ENCODE measurements at regions not wholly inside any gene's neighbourhood (a gene's known extent, or its start where the extent isn't known, plus 50 kb on each side); places are given as distances from the start of the nearest gene placed in this dataset.
A peak's percentile ranks its signal among the peaks of the same experiment; 100 is the strongest.

DNA sequence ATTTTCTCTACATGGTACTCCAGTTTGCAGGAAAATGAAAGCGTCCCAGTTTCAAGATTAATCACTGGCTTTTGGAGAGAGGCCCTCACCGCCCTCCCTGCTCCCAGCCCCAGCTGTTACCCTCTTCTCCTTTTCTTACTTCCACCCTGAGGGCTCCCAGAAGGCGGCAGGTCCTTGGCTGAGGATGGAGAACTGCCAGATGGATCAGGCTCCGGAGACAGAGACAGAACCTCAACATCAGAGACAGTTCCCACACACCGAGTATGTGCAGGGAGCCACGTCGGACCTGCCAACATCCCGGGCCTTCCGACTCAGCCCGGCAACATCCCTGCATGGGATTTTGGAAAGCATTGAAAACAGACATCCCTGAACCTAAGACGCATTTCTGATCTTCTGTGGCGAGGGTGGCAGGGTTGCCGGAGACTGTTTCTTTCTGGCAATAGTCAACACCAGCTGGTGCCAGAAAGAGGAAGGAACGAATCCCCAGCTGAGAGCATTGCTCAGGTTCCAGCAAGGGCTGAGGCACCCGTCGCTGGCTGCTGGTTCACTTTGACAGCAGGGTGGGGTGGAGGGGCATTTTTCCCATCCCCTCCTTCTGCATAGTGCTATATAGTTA lies 467.1 kb downstream of the MIAT start:
- no peak for DNase-seq (ENCODE audit: low spot score)
- TF ChIP-seq, protein P1, sequence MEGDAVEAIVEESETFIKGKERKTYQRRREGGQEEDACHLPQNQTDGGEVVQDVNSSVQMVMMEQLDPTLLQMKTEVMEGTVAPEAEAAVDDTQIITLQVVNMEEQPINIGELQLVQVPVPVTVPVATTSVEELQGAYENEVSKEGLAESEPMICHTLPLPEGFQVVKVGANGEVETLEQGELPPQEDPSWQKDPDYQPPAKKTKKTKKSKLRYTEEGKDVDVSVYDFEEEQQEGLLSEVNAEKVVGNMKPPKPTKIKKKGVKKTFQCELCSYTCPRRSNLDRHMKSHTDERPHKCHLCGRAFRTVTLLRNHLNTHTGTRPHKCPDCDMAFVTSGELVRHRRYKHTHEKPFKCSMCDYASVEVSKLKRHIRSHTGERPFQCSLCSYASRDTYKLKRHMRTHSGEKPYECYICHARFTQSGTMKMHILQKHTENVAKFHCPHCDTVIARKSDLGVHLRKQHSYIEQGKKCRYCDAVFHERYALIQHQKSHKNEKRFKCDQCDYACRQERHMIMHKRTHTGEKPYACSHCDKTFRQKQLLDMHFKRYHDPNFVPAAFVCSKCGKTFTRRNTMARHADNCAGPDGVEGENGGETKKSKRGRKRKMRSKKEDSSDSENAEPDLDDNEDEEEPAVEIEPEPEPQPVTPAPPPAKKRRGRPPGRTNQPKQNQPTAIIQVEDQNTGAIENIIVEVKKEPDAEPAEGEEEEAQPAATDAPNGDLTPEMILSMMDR (IDR thresholded peaks at IDR 0.05): no peak
- Histone ChIP-seq H3K27me3 (no peaks in the 10 kb centered on the region), H3K4me3 (no peak overlapping the region), H3K9me3 (peaks cover 0 to 12% of the 10 kb centered on the region in 2 donors), H3K27ac (peak overlapping the region; percentile 33 to 50), H3K36me3 (no peaks in the 10 kb centered on the region), H3K4me1 (no peaks in the 10 kb centered on the region)

DNA sequence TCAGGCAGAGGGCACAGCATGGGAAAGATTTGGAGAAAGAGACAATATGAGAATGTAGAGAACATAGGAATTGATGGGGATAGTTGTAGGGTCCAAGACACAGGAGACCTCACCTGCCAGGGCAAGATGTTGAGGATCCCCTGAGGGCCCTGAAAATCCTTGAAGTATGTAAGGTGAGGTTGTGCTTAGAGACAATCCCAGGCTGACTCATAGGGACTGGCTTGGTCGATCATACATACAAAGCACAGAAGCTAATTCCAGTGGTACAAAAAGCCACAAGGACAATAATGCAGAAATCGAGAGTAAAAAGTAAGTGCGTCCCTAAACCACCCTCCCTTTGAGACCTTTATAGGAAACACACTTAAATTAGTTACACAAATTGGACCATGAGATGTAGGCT lies 468.2 kb downstream of the MIAT start:
- TF ChIP-seq, protein P1 (IDR thresholded peaks at IDR 0.05): no peak
- no peaks in the 10 kb centered on the region for H3K36me3 ChIP-seq
- peaks cover 0 to 2% of the 10 kb centered on the region in 2 donors for H3K9me3 ChIP-seq
- H3K4me1 ChIP-seq: no peaks in the 10 kb centered on the region
- H3K4me3 ChIP-seq: no peak overlapping the region
- H3K27ac ChIP-seq: no peak overlapping the region
- no peaks in the 10 kb centered on the region for H3K27me3 ChIP-seq
- no peak for DNase-seq (ENCODE audit: low spot score)

DNA sequence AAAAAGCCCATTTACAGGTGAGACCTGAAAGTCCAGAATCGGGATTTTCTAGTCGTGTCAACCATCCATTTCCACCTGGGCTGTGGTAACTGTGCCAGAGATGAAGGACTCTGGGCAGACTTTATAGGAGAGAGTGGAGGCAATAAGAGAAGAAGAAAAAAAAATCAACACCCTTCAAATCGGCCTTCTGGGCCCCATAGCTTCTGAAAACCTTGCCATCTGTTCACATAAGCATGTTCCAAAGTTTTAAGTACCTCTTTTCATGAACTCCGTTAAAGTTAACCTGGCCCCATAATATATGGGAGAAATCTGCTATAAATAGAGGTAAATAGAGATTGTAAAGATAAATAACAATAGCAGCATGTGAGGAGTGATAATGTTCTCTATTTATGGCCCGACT lies 470.5 kb downstream of the MIAT start:
- TF ChIP-seq, protein P1 (IDR thresholded peaks at IDR 0.05): no peak
- no peaks in the 10 kb centered on the region for H3K36me3 ChIP-seq
- no peaks in the 10 kb centered on the region for H3K4me1 ChIP-seq
- no peaks in the 10 kb centered on the region for H3K27me3 ChIP-seq
- H3K9me3 ChIP-seq: no peaks in the 10 kb centered on the region
- H3K4me3 ChIP-seq: no peak overlapping the region
- no peak overlapping the region for H3K27ac ChIP-seq
- DNase-seq (ENCODE audit: low spot score): no peak

DNA sequence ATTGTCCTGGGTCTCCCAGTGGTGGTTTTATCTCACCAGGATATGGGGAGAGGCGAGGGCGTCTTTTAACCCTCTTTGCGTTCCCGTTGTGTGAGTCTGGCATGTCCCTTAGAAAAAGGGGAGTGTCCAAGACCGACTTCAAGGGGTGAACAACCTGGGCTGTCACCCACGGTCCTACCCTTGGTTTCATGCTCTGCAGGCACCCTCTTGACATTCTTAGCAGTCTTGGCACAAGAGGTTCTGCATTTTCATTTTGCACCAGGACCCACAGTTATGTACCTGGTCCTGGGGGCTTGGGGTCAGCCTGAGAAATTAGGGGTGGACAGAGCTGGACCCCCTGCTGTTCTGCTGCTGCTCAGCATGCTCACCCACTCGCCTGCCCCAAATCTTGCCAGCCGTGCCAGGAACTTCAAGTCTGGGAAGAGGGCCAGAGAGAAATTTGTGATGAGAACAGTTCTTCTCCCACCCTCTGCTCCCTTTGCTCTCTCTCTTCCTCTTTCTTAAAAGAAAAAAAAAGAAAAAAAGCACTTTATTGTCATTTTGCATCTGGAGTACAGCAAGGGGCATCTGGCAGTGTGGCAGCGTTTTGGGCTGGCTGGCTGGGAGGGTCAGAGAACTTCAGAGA lies 471.2 kb downstream of the MIAT start:
- H3K4me1 ChIP-seq: no peaks in the 10 kb centered on the region
- no peak overlapping the region for H3K4me3 ChIP-seq
- no peak overlapping the region for H3K27ac ChIP-seq
- TF ChIP-seq, protein P1 (IDR thresholded peaks at IDR 0.05): no peak
- no peaks in the 10 kb centered on the region for H3K27me3 ChIP-seq
- no peaks in the 10 kb centered on the region for H3K9me3 ChIP-seq
- no peaks in the 10 kb centered on the region for H3K36me3 ChIP-seq
- no peak for DNase-seq (ENCODE audit: low spot score)

DNA sequence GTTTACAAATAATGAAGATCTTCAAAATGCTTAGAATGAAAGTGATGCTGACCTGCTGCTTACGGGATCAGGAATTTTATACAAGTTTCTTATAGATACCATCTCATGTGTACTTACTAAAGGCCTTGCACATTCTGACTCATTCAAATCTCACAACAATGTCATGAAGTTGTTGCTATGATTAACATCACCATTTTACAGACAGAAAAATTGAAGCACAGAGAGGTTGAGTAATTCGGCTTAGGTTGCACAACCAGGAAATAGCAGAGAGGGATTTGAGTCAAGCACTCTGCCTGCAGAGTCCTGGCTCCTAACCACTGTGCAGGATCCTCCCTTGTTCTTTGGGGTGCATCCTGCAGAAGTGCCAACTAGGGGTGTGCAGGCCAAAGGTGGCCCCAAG lies 471.9 kb downstream of the MIAT start:
- no peaks in the 10 kb centered on the region for H3K4me1 ChIP-seq
- H3K9me3 ChIP-seq: no peaks in the 10 kb centered on the region
- no peaks in the 10 kb centered on the region for H3K36me3 ChIP-seq
- H3K27ac ChIP-seq: no peak overlapping the region
- TF ChIP-seq, protein P1 (IDR thresholded peaks at IDR 0.05): no peak
- no peak overlapping the region for H3K4me3 ChIP-seq
- no peak for DNase-seq (ENCODE audit: low spot score)
- H3K27me3 ChIP-seq: no peaks in the 10 kb centered on the region

DNA sequence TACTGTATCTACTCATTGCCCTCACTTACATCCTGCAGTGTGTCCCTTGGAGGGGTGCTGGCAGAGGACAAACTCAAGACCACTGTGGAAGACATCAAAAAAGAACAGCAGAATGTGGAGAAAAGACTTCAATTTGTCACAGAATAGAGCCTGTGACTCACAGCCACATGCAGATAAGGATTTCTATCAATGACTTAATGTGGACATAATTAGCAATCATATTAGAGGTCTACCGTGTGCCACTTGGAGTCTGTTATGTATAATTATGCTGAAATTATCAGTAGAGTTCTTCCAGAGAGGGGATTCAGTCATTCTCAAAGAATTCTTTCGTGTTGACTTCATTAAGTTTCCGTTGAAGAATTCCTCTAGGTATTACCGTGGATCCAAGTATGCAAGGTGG lies 473.5 kb downstream of the MIAT start:
- Histone ChIP-seq H3K27ac (no peak overlapping the region), H3K36me3 (no peaks in the 10 kb centered on the region), H3K4me3 (no peak overlapping the region), H3K9me3 (peaks cover 0 to under 1% of the 10 kb centered on the region in 2 donors), H3K4me1 (no peaks in the 10 kb centered on the region), H3K27me3 (no peaks in the 10 kb centered on the region)
- TF ChIP-seq, protein P1 (IDR thresholded peaks at IDR 0.05): no peak
- no peak for DNase-seq (ENCODE audit: low spot score)

Measured in right atrium auricular region (tissue), 2 donors.